ENCODE measurements at regions not wholly inside any gene's neighbourhood (a gene's known extent, or its start where the extent isn't known, plus 50 kb on each side); places are given as distances from the start of the nearest gene placed in this dataset.

GRCh38 chr18:77601567-77601966 is 351.9 kb downstream of the GALR1 start:
- no peak for DNase-seq (ENCODE audit: low spot score)
- H3K9me3 ChIP-seq (replicated peaks in 1 of 2; ENCODE audit: control insufficient read depth in 2 of 2, insufficient read depth in 1 of 2, low read depth in 1 of 2, low read length in 2 of 2): peaks cover 0 to 3% of the 10 kb centered on the region in 2 donors
- no peak overlapping the region for H4K91ac ChIP-seq (ENCODE audit: low read depth, low read length, poor library complexity)
- no peak overlapping the region for H3K14ac ChIP-seq (ENCODE audit: low read length)
- no peaks in the 10 kb centered on the region for H3K4me1 ChIP-seq (ENCODE audit: control insufficient read depth in 2 of 2, insufficient read depth in 1 of 2, low read depth in 1 of 2, low read length in 2 of 2)
- no peak overlapping the region for H2AFZ ChIP-seq (ENCODE audit: low read length)
- H3K36me3 ChIP-seq (replicated peaks in 1 of 2; ENCODE audit: control insufficient read depth in 2 of 2, insufficient read depth in 2 of 2, low read length in 2 of 2): no peaks in the 10 kb centered on the region
- H3K79me1 ChIP-seq (ENCODE audit: low read depth, low read length): no peaks in the 10 kb centered on the region
- no peak overlapping the region for H2BK15ac ChIP-seq (ENCODE audit: low read length)
- H4K8ac ChIP-seq (ENCODE audit: low read depth, low read length): no peak overlapping the region
- H3K23ac ChIP-seq (ENCODE audit: low read depth, low read length, poor library complexity): no peak overlapping the region
- H2BK5ac ChIP-seq (ENCODE audit: low read length): no peak overlapping the region
- H3K4ac ChIP-seq (ENCODE audit: low read length): no peak overlapping the region
- no peaks in the 10 kb centered on the region for H3K27me3 ChIP-seq (ENCODE audit: control insufficient read depth in 3 of 3, insufficient read depth in 3 of 3, low read depth in 1 of 3, low read length in 3 of 3)
- H3K4me2 ChIP-seq (ENCODE audit: insufficient read depth, low read length, poor library complexity, severe bottlenecking): no peak overlapping the region
- H3K4me3 ChIP-seq (ENCODE audit: low read length in 2 of 2): no peak overlapping the region
- H2BK120ac ChIP-seq (ENCODE audit: low read depth, low read length): no peak overlapping the region
- H3K18ac ChIP-seq (ENCODE audit: low read length): no peak overlapping the region
- no peak overlapping the region for H2AK5ac ChIP-seq (ENCODE audit: low read depth, low read length)
- no peak overlapping the region for H2BK12ac ChIP-seq (ENCODE audit: low read length)
- no peak overlapping the region for H3K9ac ChIP-seq (ENCODE audit: low read depth, low read length, poor library complexity)
- no CpG with 5 or more reads among the region's 2 CpGs for WGBS, 2 donors (ENCODE audit: extremely low coverage in 2 of 2, insufficient read length in 2 of 2, insufficient replicate concordance in 1 of 2)
- H3K27ac ChIP-seq (replicated peaks; ENCODE audit: low read length): no peak overlapping the region

GRCh38 chr18:77607087-77607486 is 357.4 kb downstream of the GALR1 start:
- no peak overlapping the region for H2BK120ac ChIP-seq (ENCODE audit: low read depth, low read length)
- no peak overlapping the region for H3K4me2 ChIP-seq (ENCODE audit: insufficient read depth, low read length, poor library complexity, severe bottlenecking)
- H3K9me3 ChIP-seq (replicated peaks in 1 of 2; ENCODE audit: control insufficient read depth in 2 of 2, insufficient read depth in 1 of 2, low read depth in 1 of 2, low read length in 2 of 2): peaks cover 0 to 5% of the 10 kb centered on the region in 2 donors
- no peak overlapping the region for H2AK5ac ChIP-seq (ENCODE audit: low read depth, low read length)
- no peak overlapping the region for H2BK5ac ChIP-seq (ENCODE audit: low read length)
- no peak overlapping the region for H3K4me3 ChIP-seq (ENCODE audit: low read length in 2 of 2)
- no CpG with 5 or more reads among the region's 22 CpGs for WGBS, 2 donors (ENCODE audit: extremely low coverage in 2 of 2, insufficient read length in 2 of 2, insufficient replicate concordance in 1 of 2)
- no peak overlapping the region for H3K23ac ChIP-seq (ENCODE audit: low read depth, low read length, poor library complexity)
- no peaks in the 10 kb centered on the region for H3K4me1 ChIP-seq (ENCODE audit: control insufficient read depth in 2 of 2, insufficient read depth in 1 of 2, low read depth in 1 of 2, low read length in 2 of 2)
- H3K27me3 ChIP-seq (ENCODE audit: control insufficient read depth in 3 of 3, insufficient read depth in 3 of 3, low read depth in 1 of 3, low read length in 3 of 3): no peaks in the 10 kb centered on the region
- H3K14ac ChIP-seq (ENCODE audit: low read length): no peak overlapping the region
- H3K27ac ChIP-seq (replicated peaks; ENCODE audit: low read length): no peak overlapping the region
- H4K91ac ChIP-seq (ENCODE audit: low read depth, low read length, poor library complexity): no peak overlapping the region
- H2BK12ac ChIP-seq (ENCODE audit: low read length): no peak overlapping the region
- H3K4ac ChIP-seq (ENCODE audit: low read length): no peak overlapping the region
- no peak overlapping the region for H4K8ac ChIP-seq (ENCODE audit: low read depth, low read length)
- no peak overlapping the region for H2AFZ ChIP-seq (ENCODE audit: low read length)
- peaks cover 0 to 2% of the 10 kb centered on the region in 2 donors for H3K36me3 ChIP-seq (replicated peaks in 1 of 2; ENCODE audit: control insufficient read depth in 2 of 2, insufficient read depth in 2 of 2, low read length in 2 of 2)
- no peak for DNase-seq (ENCODE audit: low spot score)
- peak overlapping the region; percentile 78 for H3K18ac ChIP-seq (ENCODE audit: low read length)
- no peak overlapping the region for H3K9ac ChIP-seq (ENCODE audit: low read depth, low read length, poor library complexity)
- peaks cover 1% of the 10 kb centered on the region for H3K79me1 ChIP-seq (ENCODE audit: low read depth, low read length)
- H2BK15ac ChIP-seq (ENCODE audit: low read length): no peak overlapping the region

GRCh38 chr18:77608807-77609206 is 359.2 kb downstream of the GALR1 start:
- H3K9ac ChIP-seq (ENCODE audit: low read depth, low read length, poor library complexity): no peak overlapping the region
- no peak overlapping the region for H4K91ac ChIP-seq (ENCODE audit: low read depth, low read length, poor library complexity)
- no peak overlapping the region for H4K8ac ChIP-seq (ENCODE audit: low read depth, low read length)
- H2AFZ ChIP-seq (ENCODE audit: low read length): no peak overlapping the region
- H3K23ac ChIP-seq (ENCODE audit: low read depth, low read length, poor library complexity): peak overlapping the region; percentile 69
- H3K79me1 ChIP-seq (ENCODE audit: low read depth, low read length): peaks cover 1% of the 10 kb centered on the region
- no CpG with 5 or more reads among the region's 10 CpGs for WGBS, 2 donors (ENCODE audit: extremely low coverage in 2 of 2, insufficient read length in 2 of 2, insufficient replicate concordance in 1 of 2)
- H3K18ac ChIP-seq (ENCODE audit: low read length): peak overlapping the region; percentile 77
- H2BK12ac ChIP-seq (ENCODE audit: low read length): no peak overlapping the region
- DNase-seq (ENCODE audit: low spot score): no peak
- H3K36me3 ChIP-seq (replicated peaks in 1 of 2; ENCODE audit: control insufficient read depth in 2 of 2, insufficient read depth in 2 of 2, low read length in 2 of 2): peaks cover 0 to 2% of the 10 kb centered on the region in 2 donors
- H3K9me3 ChIP-seq (replicated peaks in 1 of 2; ENCODE audit: control insufficient read depth in 2 of 2, insufficient read depth in 1 of 2, low read depth in 1 of 2, low read length in 2 of 2): peaks cover 0 to 3% of the 10 kb centered on the region in 2 donors
- H3K4me2 ChIP-seq (ENCODE audit: insufficient read depth, low read length, poor library complexity, severe bottlenecking): no peak overlapping the region
- H2BK5ac ChIP-seq (ENCODE audit: low read length): no peak overlapping the region
- no peak overlapping the region for H2BK120ac ChIP-seq (ENCODE audit: low read depth, low read length)
- H3K27ac ChIP-seq (replicated peaks; ENCODE audit: low read length): no peak overlapping the region
- no peak overlapping the region for H3K4me3 ChIP-seq (ENCODE audit: low read length in 2 of 2)
- no peaks in the 10 kb centered on the region for H3K4me1 ChIP-seq (ENCODE audit: control insufficient read depth in 2 of 2, insufficient read depth in 1 of 2, low read depth in 1 of 2, low read length in 2 of 2)
- H3K4ac ChIP-seq (ENCODE audit: low read length): no peak overlapping the region
- H3K27me3 ChIP-seq (ENCODE audit: control insufficient read depth in 3 of 3, insufficient read depth in 3 of 3, low read depth in 1 of 3, low read length in 3 of 3): no peaks in the 10 kb centered on the region
- peak overlapping the region; percentile 49 for H2AK5ac ChIP-seq (ENCODE audit: low read depth, low read length)
- no peak overlapping the region for H2BK15ac ChIP-seq (ENCODE audit: low read length)
- H3K14ac ChIP-seq (ENCODE audit: low read length): peak overlapping the region; percentile 86

GRCh38 chr18:77617694-77618093 is 368.0 kb downstream of the GALR1 start:
- Histone ChIP-seq H3K79me1 (ENCODE audit: low read depth, low read length) (no peaks in the 10 kb centered on the region), H4K8ac (ENCODE audit: low read depth, low read length) (no peak overlapping the region), H3K4ac (ENCODE audit: low read length) (no peak overlapping the region), H3K9ac (ENCODE audit: low read depth, low read length, poor library complexity) (no peak overlapping the region), H2AK5ac (ENCODE audit: low read depth, low read length) (no peak overlapping the region), H2BK15ac (ENCODE audit: low read length) (no peak overlapping the region), H2AFZ (ENCODE audit: low read length) (no peak overlapping the region), H2BK12ac (ENCODE audit: low read length) (no peak overlapping the region), H3K4me2 (ENCODE audit: insufficient read depth, low read length, poor library complexity, severe bottlenecking) (no peak overlapping the region), H2BK5ac (ENCODE audit: low read length) (no peak overlapping the region), H3K4me3 (ENCODE audit: low read length in 2 of 2) (no peak overlapping the region), H4K91ac (ENCODE audit: low read depth, low read length, poor library complexity) (no peak overlapping the region), H3K14ac (ENCODE audit: low read length) (no peak overlapping the region), H3K9me3 (replicated peaks in 1 of 2; ENCODE audit: control insufficient read depth in 2 of 2, insufficient read depth in 1 of 2, low read depth in 1 of 2, low read length in 2 of 2) (peaks cover 0 to 2% of the 10 kb centered on the region in 2 donors), H3K23ac (ENCODE audit: low read depth, low read length, poor library complexity) (no peak overlapping the region), H3K18ac (ENCODE audit: low read length) (no peak overlapping the region), H2BK120ac (ENCODE audit: low read depth, low read length) (no peak overlapping the region), H3K4me1 (ENCODE audit: control insufficient read depth in 2 of 2, insufficient read depth in 1 of 2, low read depth in 1 of 2, low read length in 2 of 2) (no peaks in the 10 kb centered on the region), H3K27me3 (ENCODE audit: control insufficient read depth in 3 of 3, insufficient read depth in 3 of 3, low read depth in 1 of 3, low read length in 3 of 3) (no peaks in the 10 kb centered on the region), H3K27ac (replicated peaks; ENCODE audit: low read length) (no peak overlapping the region), H3K36me3 (replicated peaks in 1 of 2; ENCODE audit: control insufficient read depth in 2 of 2, insufficient read depth in 2 of 2, low read length in 2 of 2) (no peaks in the 10 kb centered on the region)
- no peak for DNase-seq (ENCODE audit: low spot score)
- WGBS, 2 donors (ENCODE audit: extremely low coverage in 2 of 2, insufficient read length in 2 of 2, insufficient replicate concordance in 1 of 2): no CpG with 5 or more reads among the region's 3 CpGs

Measured in neuronal stem cell (in vitro differentiated cells).